Mammary epithelial cell (primary cell): ENCODE measurements at regions not wholly inside any gene's neighbourhood (a gene's known extent, or its start where the extent isn't known, plus 50 kb on each side); places are given as distances from the start of the nearest gene placed in this dataset.

ENCODE experiments used
- EZH2 ChIP-seq: IDR thresholded peaks from 2 replicates; pipeline ENCODE4 v1.6.1; 2012; ENCODE audit warnings: low read length, inconsistent platforms, borderline replicate concordance
- TF ChIP-seq, protein P1 (sequence below), 2 donors: IDR thresholded peaks in 1 of 2; conservative IDR thresholded peaks in 1 of 2; 2 replicates each; pipeline ENCODE4 v1.5.1; 2011 to 2012; ENCODE audit warnings: inconsistent platforms in 2 of 2, low read length in 2 of 2, mild to moderate bottlenecking in 2 of 2, control low read depth in 1 of 2, low read depth in 1 of 2; ENCODE audit not compliant: insufficient read depth in 1 of 2; ENCODE audit errors: extremely low read depth in 1 of 2

DNA sequence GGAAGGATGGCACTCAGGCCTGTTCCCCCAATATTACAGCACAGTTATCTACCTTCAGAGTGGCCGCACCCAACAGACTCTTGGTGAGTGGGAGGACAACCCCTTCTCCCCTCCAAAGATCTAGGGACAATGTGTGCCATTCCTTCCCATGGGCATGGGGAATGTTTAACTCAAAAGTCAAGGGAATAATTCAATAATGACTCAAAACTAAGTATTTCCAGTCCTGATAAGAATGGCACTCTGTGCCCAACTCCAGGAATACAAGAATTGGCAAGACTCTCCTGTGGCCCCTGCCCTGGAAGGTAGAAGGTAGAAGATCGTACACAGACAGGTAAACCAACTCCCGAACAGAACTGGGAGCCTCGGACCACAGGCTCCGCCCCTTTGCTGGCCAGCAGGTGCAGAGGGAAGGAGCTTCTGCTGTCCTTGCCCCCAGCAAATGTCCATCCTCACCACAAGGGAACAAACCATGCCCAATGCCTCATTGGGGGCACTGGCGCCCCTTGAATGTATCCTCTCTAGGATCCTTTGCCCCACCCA lies 514.0 kb downstream of the NPHP4 start:
- TF ChIP-seq, protein P1, sequence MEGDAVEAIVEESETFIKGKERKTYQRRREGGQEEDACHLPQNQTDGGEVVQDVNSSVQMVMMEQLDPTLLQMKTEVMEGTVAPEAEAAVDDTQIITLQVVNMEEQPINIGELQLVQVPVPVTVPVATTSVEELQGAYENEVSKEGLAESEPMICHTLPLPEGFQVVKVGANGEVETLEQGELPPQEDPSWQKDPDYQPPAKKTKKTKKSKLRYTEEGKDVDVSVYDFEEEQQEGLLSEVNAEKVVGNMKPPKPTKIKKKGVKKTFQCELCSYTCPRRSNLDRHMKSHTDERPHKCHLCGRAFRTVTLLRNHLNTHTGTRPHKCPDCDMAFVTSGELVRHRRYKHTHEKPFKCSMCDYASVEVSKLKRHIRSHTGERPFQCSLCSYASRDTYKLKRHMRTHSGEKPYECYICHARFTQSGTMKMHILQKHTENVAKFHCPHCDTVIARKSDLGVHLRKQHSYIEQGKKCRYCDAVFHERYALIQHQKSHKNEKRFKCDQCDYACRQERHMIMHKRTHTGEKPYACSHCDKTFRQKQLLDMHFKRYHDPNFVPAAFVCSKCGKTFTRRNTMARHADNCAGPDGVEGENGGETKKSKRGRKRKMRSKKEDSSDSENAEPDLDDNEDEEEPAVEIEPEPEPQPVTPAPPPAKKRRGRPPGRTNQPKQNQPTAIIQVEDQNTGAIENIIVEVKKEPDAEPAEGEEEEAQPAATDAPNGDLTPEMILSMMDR (conservative IDR thresholded peaks at IDR 0.05 in 1 of 2, IDR thresholded peaks at IDR 0.05 in 1 of 2; ENCODE audit: extremely low read depth in 1 of 2, insufficient read depth in 1 of 2, low read depth in 1 of 2, low read length in 2 of 2), result no peak
- no peak for TF ChIP-seq EZH2
